GM12878 (cell line): ENCODE measurements at regions not wholly inside any gene's neighbourhood (a gene's known extent, or its start where the extent isn't known, plus 50 kb on each side); places are given as distances from the start of the nearest gene placed in this dataset.

Source experiments
- ATAC-seq: fragments of 200-7000 bp; cut with Tn5 transposase; 3 replicates; pipeline ENCODE4 v1.9.1; 2020; ENCODE audit warnings: mild to moderate bottlenecking, moderate library complexity
- BruUV-seq: library from RNA; stranded (reverse); fragments of 400-500 nt; replicated peaks from 2 replicates; lab custom pipeline; 2021; lab: Mats Ljungman, UMichigan
- CTCF ChIA-PET: fragments of 300-600 bp; sonication (Branson Sonifier 250); formaldehyde crosslinking; extraction: SDS; loops from one replicate; lab custom pipeline; 2021; ENCODE audit warnings: inconsistent platforms; lab: Yijun Ruan, JAX
- POLR2A ChIA-PET: fragments of 350-600 bp; formaldehyde crosslinking; extraction: SDS; loops from one replicate; lab custom pipeline; 2021; ENCODE audit warnings: inconsistent platforms; lab: Charles Lee
- RAD21 ChIA-PET: fragments of 300-600 bp; sonication (Branson Sonifier 250); formaldehyde crosslinking; loops from one replicate; lab custom pipeline; 2023; ENCODE audit warnings: antibody characterized with exemption; ENCODE audit not compliant: unreplicated experiment; lab: Charles Lee
- SMC1A ChIA-PET: fragments of 300-600 bp; sonication (Branson Sonifier 250); formaldehyde crosslinking; loops from one replicate; lab custom pipeline; 2023; ENCODE audit not compliant: unreplicated experiment, uncharacterized antibody; lab: Charles Lee
- DNase-seq: peaks from one replicate; pipeline ENCODE4 v3.0.0-alpha.2; 2011; ENCODE audit warnings: low read depth, low spot score
- FAIRE-seq: peaks from 3 replicates; lab custom pipeline; 2011; peaks lifted over from hg19 to GRCh38; lab: Jason Lieb, UNC
- H2AFZ ChIP-seq: 2 replicates; pipeline ENCODE4 v1.6.0; 2011; ENCODE audit warnings: low read depth, low read length, control low read depth; ENCODE audit not compliant: control insufficient read depth
- H3K27ac ChIP-seq: 2 replicates; pipeline ENCODE4 v1.5.1; 2011; ENCODE audit warnings: control low read depth; ENCODE audit not compliant: control insufficient read depth, insufficient read depth
- H3K27me3 ChIP-seq, 2 experiments: replicated peaks in 1 of 2; 2 replicates each; pipeline versions ENCODE4 v1.6.0 to v1.6.1; 2011; ENCODE audit warnings: low read length in 1 of 2; ENCODE audit not compliant: control insufficient read depth in 2 of 2, insufficient read depth in 2 of 2
- H3K36me3 ChIP-seq, 2 experiments: 2 replicates each; pipeline ENCODE4 v1.5.1; 2011; ENCODE audit warnings: low read length in 1 of 2; ENCODE audit not compliant: control insufficient read depth in 2 of 2, insufficient read depth in 2 of 2
- H3K4me1 ChIP-seq: 2 replicates; pipeline ENCODE4 v1.6.1; 2011; ENCODE audit warnings: mild to moderate bottlenecking, low read length, moderate library complexity, mixed read lengths; ENCODE audit not compliant: control insufficient read depth, insufficient read depth
- H3K4me2 ChIP-seq: 2 replicates; pipeline ENCODE4 v1.6.0; 2011; ENCODE audit warnings: control low read depth; ENCODE audit not compliant: control insufficient read depth, insufficient read depth
- H3K4me3 ChIP-seq: fragments of 200-600 bp; sonication (generic); 2 replicates; pipeline ENCODE4 v1.5.1; 2016
- H3K79me2 ChIP-seq: 2 replicates; pipeline ENCODE4 v1.6.0; 2011; ENCODE audit warnings: low read length; ENCODE audit not compliant: control insufficient read depth, insufficient read depth
- H3K9ac ChIP-seq: 2 replicates; pipeline ENCODE4 v1.8.0; 2011; ENCODE audit warnings: low read length, control low read depth, mixed read lengths; ENCODE audit not compliant: control insufficient read depth, insufficient read depth
- H3K9me3 ChIP-seq: replicated peaks from 3 replicates; pipeline ENCODE4 v1.5.1; 2011; ENCODE audit warnings: mild to moderate bottlenecking, low read length; ENCODE audit not compliant: control insufficient read depth, insufficient read depth
- H4K20me1 ChIP-seq: 2 replicates; pipeline ENCODE4 v1.6.0; 2011; ENCODE audit not compliant: control insufficient read depth, insufficient read depth
- CBFB ChIP-seq: IDR thresholded peaks from 2 replicates; pipeline ENCODE4 v1.6.1; 2016; ENCODE audit warnings: antibody characterized with exemption, low read depth
- DPF2 ChIP-seq: fragments of 450-650 bp; IDR thresholded peaks from 2 replicates; pipeline ENCODE4 v1.6.1; 2017; ENCODE audit warnings: mild to moderate bottlenecking
- EP300 ChIP-seq, 2 experiments: fragments of 150-350 bp in 1 of 2; IDR thresholded peaks; 2 replicates each; pipeline ENCODE4 v1.6.1; 2011 to 2012; ENCODE audit warnings: low read depth in 2 of 2, low read length in 2 of 2, borderline replicate concordance in 1 of 2, improper control_type of control experiment in 1 of 2, inconsistent platforms in 1 of 2; ENCODE audit not compliant: control insufficient read depth in 1 of 2
- HCFC1 ChIP-seq: fragments of 150-350 bp; IDR thresholded peaks from 2 replicates; pipeline ENCODE4 v1.6.1; 2014; ENCODE audit warnings: low read length
- KLF5 ChIP-seq: fragments of 450-650 bp; IDR thresholded peaks from 2 replicates; pipeline ENCODE4 v1.6.1; 2014; ENCODE audit warnings: mild to moderate bottlenecking; ENCODE audit not compliant: partially characterized antibody
- RFX5 ChIP-seq: IDR thresholded peaks from 2 replicates; pipeline ENCODE4 v1.6.1; 2011; ENCODE audit warnings: low read depth, low read length, improper control_type of control experiment
- RUNX3 ChIP-seq: IDR thresholded peaks from 2 replicates; pipeline ENCODE4 v1.6.1; 2012; ENCODE audit warnings: low read length, inconsistent platforms
- SMC3 ChIP-seq: IDR thresholded peaks from 2 replicates; pipeline ENCODE4 v1.6.1; 2011; ENCODE audit warnings: low read length, improper control_type of control experiment, borderline replicate concordance
- SPI1 ChIP-seq: IDR thresholded peaks from 2 replicates; pipeline ENCODE4 v1.6.1; 2011; ENCODE audit warnings: low read depth, mild to moderate bottlenecking, low read length, moderate library complexity, borderline replicate concordance; ENCODE audit not compliant: insufficient read depth
- SREBF1 ChIP-seq: IDR thresholded peaks from 2 replicates; pipeline ENCODE4 v1.6.1; 2012; ENCODE audit warnings: mild to moderate bottlenecking, low read length
- SUPT20H ChIP-seq: IDR thresholded peaks from 2 replicates; pipeline ENCODE4 v1.6.1; 2011; ENCODE audit warnings: low read depth, mild to moderate bottlenecking, low read length, moderate library complexity, borderline replicate concordance; ENCODE audit not compliant: control insufficient read depth
- ZNF207 ChIP-seq: fragments of 450-650 bp; IDR thresholded peaks from 2 replicates; pipeline ENCODE4 v1.6.1; 2014; ENCODE audit warnings: antibody characterized with exemption, mild to moderate bottlenecking, borderline replicate concordance
- ZNF217 ChIP-seq: fragments of 450-650 bp; IDR thresholded peaks from 2 replicates; pipeline ENCODE4 v1.6.1; 2017; ENCODE audit warnings: antibody characterized with exemption, mild to moderate bottlenecking
- ZSCAN29 ChIP-seq: fragments of 450-650 bp; IDR thresholded peaks from 2 replicates; pipeline ENCODE4 v1.6.1; 2017; ENCODE audit warnings: mild to moderate bottlenecking, moderate library complexity
- WGBS: methylation state at CpG from one replicate; pipeline ENCODE4 v1.1.6; 2016; ENCODE audit warnings: low lambda C conversion rate; ENCODE audit not compliant: insufficient replicate concordance, insufficient coverage; ENCODE audit errors: missing lambda C conversion rate; 5-methylcytosine and 5-hydroxymethylcytosine counted together
- in situ Hi-C: fragments of 300-500 bp; cut with MboI; formaldehyde crosslinking; loops from 9 replicates; pipeline ENCODE4 v1.14.3; 2018; ENCODE audit warnings: mixed read lengths
- intact Hi-C: fragments of 100-400 bp; cut with micrococcal nuclease; formaldehyde crosslinking; loops from one replicate; pipeline ENCODE4 v1.14.2; 2022; ENCODE audit not compliant: unreplicated experiment
- TF ChIP-seq, protein P1 (sequence below): fragments of 150-350 bp; IDR thresholded peaks from 2 replicates; pipeline ENCODE4 v1.6.1; 2016; ENCODE audit warnings: low read depth, low read length

DNA sequence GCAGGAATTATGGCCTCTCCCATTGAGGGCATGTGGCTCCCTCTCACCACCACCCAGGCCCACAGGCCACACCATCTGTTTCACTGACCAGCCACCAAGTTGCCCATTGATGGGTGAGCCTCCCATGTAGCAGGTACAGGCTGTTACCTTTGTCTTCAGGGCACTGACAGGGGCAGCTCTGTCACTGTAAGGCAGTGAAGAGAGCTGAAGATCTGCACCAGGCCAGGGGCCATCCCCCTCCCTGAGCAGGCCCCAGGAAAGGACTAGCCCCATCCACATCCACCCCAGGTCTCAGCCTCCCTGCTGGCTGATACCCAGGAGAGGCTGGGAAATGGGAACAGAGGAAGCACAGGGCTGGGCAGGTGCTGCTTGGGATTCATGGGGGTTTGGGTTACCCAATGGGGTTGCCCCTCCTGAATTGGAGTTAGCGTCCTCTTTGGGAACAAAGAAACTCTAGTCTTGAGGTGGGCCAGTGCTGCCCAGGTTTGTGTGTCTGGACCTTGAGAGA, 1691.4 kb downstream of the TP53TG3F start:
- intact Hi-C loops: no loop called here
- ATAC-seq (no peak), DNase-seq (no peak)
- Histone ChIP-seq H3K4me3 (no peak overlapping the region), H3K4me1 (no peaks in the 10 kb centered on the region), H3K27me3 (no peaks in the 10 kb centered on the region), H3K9ac (no peak overlapping the region), H2AFZ (no peak overlapping the region), H3K9me3 (no peaks in the 10 kb centered on the region; the same call in 2 of the 3 replicates), H3K36me3 (no peaks in the 10 kb centered on the region)
- BruUV-seq: no TSS peak
- ChIA-PET CTCF (no interaction called here), POLR2A (no interaction called here)
- 40% methylated on average over 1 of the region's 1 CpG for WGBS
- no peak for TF ChIP-seq DPF2
- TF ChIP-seq ZNF207: no peak
- TF ChIP-seq HCFC1: no peak
- TF ChIP-seq SUPT20H: no peak
- TF ChIP-seq KLF5: no peak
- TF ChIP-seq, all 136 proteins: peak for 0
- Histone ChIP-seq H3K4me2 (no peak overlapping the region), H4K20me1 (no peaks in the 10 kb centered on the region), H3K79me2 (no peaks in the 10 kb centered on the region), H3K27ac (no peak overlapping the region)
- ChIA-PET RAD21 (no interaction called here), SMC1A (no interaction called here)
- in situ Hi-C loops: loop anchor here (5.0 kb wide), 1 partner anchor 371 kb away; no protein-coding TSS in a partner anchor
- FAIRE-seq: no peak

DNA sequence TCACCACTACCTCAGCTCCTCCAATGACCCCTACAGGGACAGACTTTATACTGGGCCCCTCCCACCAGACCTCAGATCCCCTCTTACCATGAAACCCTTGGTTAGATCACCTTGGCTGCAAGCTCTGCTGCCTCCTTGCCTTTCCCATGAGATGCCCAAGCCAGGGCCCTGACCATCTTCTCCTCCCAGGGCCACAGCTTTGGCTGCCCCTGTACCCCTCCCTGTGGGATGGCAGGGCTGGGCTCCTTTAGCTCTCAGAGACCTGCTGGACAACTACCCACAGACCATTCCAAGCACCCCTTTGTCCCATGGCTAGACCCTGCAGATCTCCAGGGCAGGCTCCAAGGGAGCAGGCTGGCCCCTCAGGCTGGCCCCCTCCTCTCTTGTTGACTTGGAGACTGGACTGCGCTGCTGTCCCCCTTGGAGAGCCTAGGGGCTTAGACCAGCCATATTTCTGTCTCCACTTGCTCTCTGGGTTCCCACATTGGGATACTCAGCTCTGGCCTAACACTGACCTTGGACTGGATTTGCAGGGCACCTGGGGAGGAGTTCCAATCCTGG, 1692.7 kb downstream of the TP53TG3F start:
- intact Hi-C loops: no loop called here
- DNase-seq (no peak), ATAC-seq (no peak), FAIRE-seq (no peak)
- no peaks in the 10 kb centered on the region for H4K20me1 ChIP-seq
- H3K36me3 ChIP-seq: no peaks in the 10 kb centered on the region
- ChIA-PET RAD21 (no interaction called here), SMC1A (no interaction called here), POLR2A (no interaction called here), CTCF (no interaction called here)
- no peak overlapping the region for H3K4me3 ChIP-seq
- H3K9me3 ChIP-seq: no peaks in the 10 kb centered on the region; the same call in 2 of the 3 replicates
- H3K9ac ChIP-seq: no peak overlapping the region
- H3K4me2 ChIP-seq: no peak overlapping the region
- no peaks in the 10 kb centered on the region for H3K4me1 ChIP-seq
- H2AFZ ChIP-seq: no peak overlapping the region
- no peak overlapping the region for H3K27ac ChIP-seq
- no peaks in the 10 kb centered on the region for H3K27me3 ChIP-seq
- in situ Hi-C loops: loop anchor here (5.0 kb wide), 1 partner anchor 370 kb away; no protein-coding TSS in a partner anchor
- BruUV-seq: no TSS peak
- no peaks in the 10 kb centered on the region for H3K79me2 ChIP-seq
- WGBS: 0% methylated on average over 1 of the region's 1 CpG
- no peak for TF ChIP-seq EP300 (IDR thresholded peaks at IDR 0.05; ENCODE audit: borderline replicate concordance in 1 of 2, control insufficient read depth in 1 of 2, low read depth in 2 of 2, low read length in 2 of 2)
- no peak for TF ChIP-seq SPI1
- TF ChIP-seq ZSCAN29: no peak
- TF ChIP-seq CBFB: no peak
- no peak for TF ChIP-seq SREBF1
- TF ChIP-seq ZNF217: no peak
- TF ChIP-seq SMC3: no peak
- TF ChIP-seq RUNX3: no peak
- TF ChIP-seq, protein P1, sequence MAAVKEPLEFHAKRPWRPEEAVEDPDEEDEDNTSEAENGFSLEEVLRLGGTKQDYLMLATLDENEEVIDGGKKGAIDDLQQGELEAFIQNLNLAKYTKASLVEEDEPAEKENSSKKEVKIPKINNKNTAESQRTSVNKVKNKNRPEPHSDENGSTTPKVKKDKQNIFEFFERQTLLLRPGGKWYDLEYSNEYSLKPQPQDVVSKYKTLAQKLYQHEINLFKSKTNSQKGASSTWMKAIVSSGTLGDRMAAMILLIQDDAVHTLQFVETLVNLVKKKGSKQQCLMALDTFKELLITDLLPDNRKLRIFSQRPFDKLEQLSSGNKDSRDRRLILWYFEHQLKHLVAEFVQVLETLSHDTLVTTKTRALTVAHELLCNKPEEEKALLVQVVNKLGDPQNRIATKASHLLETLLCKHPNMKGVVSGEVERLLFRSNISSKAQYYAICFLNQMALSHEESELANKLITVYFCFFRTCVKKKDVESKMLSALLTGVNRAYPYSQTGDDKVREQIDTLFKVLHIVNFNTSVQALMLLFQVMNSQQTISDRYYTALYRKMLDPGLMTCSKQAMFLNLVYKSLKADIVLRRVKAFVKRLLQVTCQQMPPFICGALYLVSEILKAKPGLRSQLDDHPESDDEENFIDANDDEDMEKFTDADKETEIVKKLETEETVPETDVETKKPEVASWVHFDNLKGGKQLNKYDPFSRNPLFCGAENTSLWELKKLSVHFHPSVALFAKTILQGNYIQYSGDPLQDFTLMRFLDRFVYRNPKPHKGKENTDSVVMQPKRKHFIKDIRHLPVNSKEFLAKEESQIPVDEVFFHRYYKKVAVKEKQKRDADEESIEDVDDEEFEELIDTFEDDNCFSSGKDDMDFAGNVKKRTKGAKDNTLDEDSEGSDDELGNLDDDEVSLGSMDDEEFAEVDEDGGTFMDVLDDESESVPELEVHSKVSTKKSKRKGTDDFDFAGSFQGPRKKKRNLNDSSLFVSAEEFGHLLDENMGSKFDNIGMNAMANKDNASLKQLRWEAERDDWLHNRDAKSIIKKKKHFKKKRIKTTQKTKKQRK: no peak
- no peak for TF ChIP-seq DPF2
- no peak for TF ChIP-seq RFX5
